ENCODE measurements at regions not wholly inside any gene's neighbourhood (a gene's known extent, or its start where the extent isn't known, plus 50 kb on each side); places are given as distances from the start of the nearest gene placed in this dataset.
"Not testable (repeated sequence)": the region's sequence is repeated elsewhere in the genome, so short reads cannot be mapped to it uniquely, and the experiment has no call there.

GRCh38 chr19:21668072-21668773 is 99.2 kb downstream of the ZNF100 start:
- not testable (repeated sequence) for ATAC-seq

DNA sequence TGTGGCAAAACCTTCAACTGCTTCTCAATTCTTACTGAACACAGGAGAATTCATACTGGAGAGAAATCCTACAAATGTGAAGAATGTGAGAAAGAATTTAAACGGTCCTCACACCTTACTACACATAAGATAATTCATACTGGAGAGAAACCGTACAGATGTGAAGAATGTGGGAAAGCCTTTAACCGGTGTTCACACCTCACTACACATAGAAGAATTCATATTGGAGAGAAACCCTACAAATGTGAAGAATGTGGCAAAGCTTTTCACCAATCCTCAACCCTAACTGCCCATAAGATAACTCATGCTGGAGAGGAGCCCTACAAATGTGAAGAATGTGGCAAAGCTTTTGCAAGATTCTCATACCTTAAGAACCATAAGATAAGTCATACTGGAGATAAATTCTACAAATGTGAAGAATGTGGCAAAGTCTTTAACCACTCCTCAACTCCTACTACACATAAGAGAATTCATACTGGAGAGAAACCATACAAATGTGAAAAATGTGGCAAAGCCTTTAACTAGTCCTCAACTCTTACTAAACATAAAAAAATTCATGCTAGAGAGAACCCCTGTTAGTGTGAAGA is 111.7 kb downstream of the ZNF100 start:
- no peak for ATAC-seq
- TF ChIP-seq CREB5 (CRISPR knock-in tag; IDR thresholded peaks at IDR 0.05; ENCODE audit: low read depth): no peak
- TF ChIP-seq, protein P1, sequence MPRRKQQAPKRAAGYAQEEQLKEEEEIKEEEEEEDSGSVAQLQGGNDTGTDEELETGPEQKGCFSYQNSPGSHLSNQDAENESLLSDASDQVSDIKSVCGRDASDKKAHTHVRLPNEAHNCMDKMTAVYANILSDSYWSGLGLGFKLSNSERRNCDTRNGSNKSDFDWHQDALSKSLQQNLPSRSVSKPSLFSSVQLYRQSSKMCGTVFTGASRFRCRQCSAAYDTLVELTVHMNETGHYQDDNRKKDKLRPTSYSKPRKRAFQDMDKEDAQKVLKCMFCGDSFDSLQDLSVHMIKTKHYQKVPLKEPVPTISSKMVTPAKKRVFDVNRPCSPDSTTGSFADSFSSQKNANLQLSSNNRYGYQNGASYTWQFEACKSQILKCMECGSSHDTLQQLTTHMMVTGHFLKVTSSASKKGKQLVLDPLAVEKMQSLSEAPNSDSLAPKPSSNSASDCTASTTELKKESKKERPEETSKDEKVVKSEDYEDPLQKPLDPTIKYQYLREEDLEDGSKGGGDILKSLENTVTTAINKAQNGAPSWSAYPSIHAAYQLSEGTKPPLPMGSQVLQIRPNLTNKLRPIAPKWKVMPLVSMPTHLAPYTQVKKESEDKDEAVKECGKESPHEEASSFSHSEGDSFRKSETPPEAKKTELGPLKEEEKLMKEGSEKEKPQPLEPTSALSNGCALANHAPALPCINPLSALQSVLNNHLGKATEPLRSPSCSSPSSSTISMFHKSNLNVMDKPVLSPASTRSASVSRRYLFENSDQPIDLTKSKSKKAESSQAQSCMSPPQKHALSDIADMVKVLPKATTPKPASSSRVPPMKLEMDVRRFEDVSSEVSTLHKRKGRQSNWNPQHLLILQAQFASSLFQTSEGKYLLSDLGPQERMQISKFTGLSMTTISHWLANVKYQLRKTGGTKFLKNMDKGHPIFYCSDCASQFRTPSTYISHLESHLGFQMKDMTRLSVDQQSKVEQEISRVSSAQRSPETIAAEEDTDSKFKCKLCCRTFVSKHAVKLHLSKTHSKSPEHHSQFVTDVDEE (CRISPR knock-in tag; IDR thresholded peaks at IDR 0.05): no peak
- no peak for TF ChIP-seq CSDC2 (CRISPR knock-in tag; IDR thresholded peaks at IDR 0.05)
- TF ChIP-seq POU6F1 (CRISPR knock-in tag; IDR thresholded peaks at IDR 0.05; ENCODE audit: borderline replicate concordance, low read depth): no peak
- TF ChIP-seq TCF4 (CRISPR knock-in tag; IDR thresholded peaks at IDR 0.05; ENCODE audit: borderline replicate concordance): no peak
- no peak for TF ChIP-seq BACH2 (CRISPR knock-in tag; IDR thresholded peaks at IDR 0.05; ENCODE audit: borderline replicate concordance)
- TF ChIP-seq PPARA (CRISPR knock-in tag; IDR thresholded peaks at IDR 0.05; ENCODE audit: borderline replicate concordance): no peak

- ATAC-seq: not testable (repeated sequence)
Measured at GRCh38 chr19:21651478-21651877, 115.9 kb downstream of the ZNF100 start.

DNA sequence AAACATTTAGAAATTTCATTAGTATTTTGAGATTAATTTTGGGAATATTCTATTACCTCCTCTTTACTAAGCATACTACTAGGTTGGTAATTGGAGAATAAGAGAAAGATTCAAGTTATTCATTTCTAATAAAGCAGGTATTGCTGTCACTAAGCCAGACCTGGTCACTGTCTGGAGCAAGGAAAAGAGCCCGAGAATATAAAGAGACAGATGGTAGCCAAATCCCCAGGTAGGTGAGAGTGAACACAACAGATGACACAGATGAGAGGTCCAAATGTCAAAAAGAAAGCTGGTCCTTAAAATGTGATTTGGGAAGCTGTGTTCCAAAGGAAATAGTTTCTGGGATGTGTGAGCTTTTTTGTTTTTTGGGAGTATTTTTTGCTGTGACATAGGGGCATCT is 128.6 kb downstream of the ZNF100 start:
- no peak for TF ChIP-seq ZNF565 (CRISPR knock-in tag; conservative IDR thresholded peaks at IDR 0.05; ENCODE audit: low read depth)
- ATAC-seq: no peak

DNA sequence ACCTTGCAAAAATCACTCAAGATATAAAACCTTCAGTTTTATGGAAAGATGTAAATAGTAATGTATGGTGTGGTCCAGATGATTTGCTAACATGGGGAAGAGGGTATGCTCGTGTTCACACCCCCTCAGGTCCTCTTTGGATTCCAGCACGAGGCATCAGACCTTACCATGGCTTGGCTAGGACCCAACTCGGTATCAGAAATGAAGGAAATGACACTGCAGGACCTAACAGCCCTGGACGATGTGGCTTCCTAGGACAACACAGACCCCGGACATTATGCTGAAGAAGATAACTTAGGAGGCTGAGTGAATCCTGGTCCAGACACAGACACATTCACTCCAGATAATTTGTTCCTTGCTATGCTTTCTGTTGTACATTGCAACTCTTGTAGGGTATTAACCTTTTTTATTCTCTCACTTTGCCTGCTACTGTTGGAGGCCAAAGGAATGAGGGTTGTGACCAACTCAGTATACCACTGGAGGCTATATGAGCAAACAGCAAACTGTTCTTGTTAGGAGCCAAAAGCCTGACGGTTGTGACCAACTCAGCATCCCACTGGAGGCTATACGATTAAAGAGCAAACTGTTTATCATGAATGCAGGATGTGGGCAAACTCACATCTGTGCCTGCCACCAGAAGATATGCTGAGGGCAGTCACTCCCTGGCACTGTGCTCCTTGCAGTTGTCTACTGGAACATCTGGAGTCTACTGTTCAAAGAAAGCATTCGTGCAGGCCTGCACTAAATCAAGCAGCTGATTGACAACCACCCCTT is 121.7 kb downstream of the ZNF429 start:
- TF ChIP-seq TOX (CRISPR knock-in tag; IDR thresholded peaks at IDR 0.05; ENCODE audit: borderline replicate concordance): no peak
- no peak for ATAC-seq

DNA sequence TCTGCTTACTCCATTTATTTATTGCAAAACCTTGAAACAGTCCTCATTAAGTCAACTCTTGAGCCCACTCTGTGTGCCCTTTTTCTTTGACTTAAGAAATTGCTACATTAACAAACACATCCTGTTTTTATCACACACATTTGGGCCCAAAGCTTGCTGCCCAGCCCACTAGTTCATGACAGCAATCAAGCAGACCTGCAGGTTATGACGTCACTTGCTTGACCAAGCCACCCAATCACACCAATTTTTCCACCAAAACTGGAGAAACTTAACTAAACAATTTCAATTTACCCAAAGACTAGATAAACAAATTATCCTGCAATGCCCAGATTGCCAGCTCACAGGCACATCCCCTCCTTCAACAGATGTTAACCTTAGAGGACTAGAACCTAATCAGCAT is 120.7 kb downstream of the ZNF429 start:
- TF ChIP-seq BACH2 (CRISPR knock-in tag; IDR thresholded peaks at IDR 0.05; ENCODE audit: borderline replicate concordance) (no peak), OSR1 (CRISPR knock-in tag; IDR thresholded peaks at IDR 0.05) (no peak), PPARA (CRISPR knock-in tag; IDR thresholded peaks at IDR 0.05; ENCODE audit: borderline replicate concordance) (no peak), ZC3H10 (CRISPR knock-in tag; IDR thresholded peaks at IDR 0.05) (no peak), TOX (CRISPR knock-in tag; IDR thresholded peaks at IDR 0.05; ENCODE audit: borderline replicate concordance) (no peak), GLIS3 (CRISPR knock-in tag; IDR thresholded peaks at IDR 0.05) (no peak), ZNF565 (CRISPR knock-in tag; conservative IDR thresholded peaks at IDR 0.05; ENCODE audit: low read depth) (no peak), CSDC2 (CRISPR knock-in tag; IDR thresholded peaks at IDR 0.05) (no peak), CSRNP3 (CRISPR knock-in tag; IDR thresholded peaks at IDR 0.05) (no peak), ISL1 (CRISPR knock-in tag; IDR thresholded peaks at IDR 0.05) (no peak), ZFP30 (CRISPR knock-in tag; IDR thresholded peaks at IDR 0.05) (no peak), TCF4 (CRISPR knock-in tag; IDR thresholded peaks at IDR 0.05; ENCODE audit: borderline replicate concordance) (no peak), PATZ1 (CRISPR knock-in tag; IDR thresholded peaks at IDR 0.05; ENCODE audit: borderline replicate concordance) (no peak)
- ATAC-seq: no peak
